ENCODE measurements at regions not wholly inside any gene's neighbourhood (a gene's known extent, or its start where the extent isn't known, plus 50 kb on each side); places are given as distances from the start of the nearest gene placed in this dataset.

DNA sequence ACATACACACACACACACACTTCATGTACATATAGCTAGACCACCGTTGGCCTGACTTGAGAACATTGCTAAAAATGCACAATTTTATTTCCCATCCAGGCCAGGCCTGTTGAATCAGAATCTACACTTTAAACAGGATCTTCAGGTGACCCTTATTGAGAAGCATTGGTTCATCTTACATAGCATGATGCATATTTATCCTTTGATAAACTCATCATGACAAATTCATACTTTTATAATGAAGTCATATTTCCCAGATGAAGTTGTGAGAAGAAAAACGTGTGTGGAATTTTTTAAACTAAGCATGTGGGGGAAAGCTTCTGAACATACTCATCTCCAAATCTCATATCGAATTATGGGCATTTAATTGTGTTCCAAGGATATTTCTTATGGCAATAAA, 877.7 kb downstream of the MRPL39 start:
- ChIA-PET CTCF (interaction anchor here (1.0 kb wide), 1 partner anchor 87 kb away, joined by 3 read pairs; no protein-coding TSS in a partner anchor), POLR2A (ENCODE audit: unreplicated experiment) (no interaction called here)
- dilution Hi-C loops (cut with HindIII; ENCODE audit: low sequenced_read_pairs, unreplicated experiment) (no loop called here), intact Hi-C loops (cut with micrococcal nuclease) (no loop called here), in situ Hi-C loops (cut with MboI; ENCODE audit: low sequenced_read_pairs) (no loop called here)
- Histone ChIP-seq H4K8ac (ENCODE audit: low read depth in 2 of 2, low read length in 2 of 2) (no peak overlapping the region), H2AK5ac (ENCODE audit: low read depth, low read length) (no peak overlapping the region), H2AFZ (replicated peaks; ENCODE audit: low read length, poor library complexity) (no peak overlapping the region), H4K20me1 (ENCODE audit: insufficient read depth, low read length) (no peaks in the 10 kb centered on the region), H3K14ac (replicated peaks; ENCODE audit: low read depth, low read length) (no peak overlapping the region), H3K56ac (ENCODE audit: extremely low read depth, insufficient read depth, low read length) (no peak overlapping the region), H3K9me1 (ENCODE audit: insufficient read depth, low read length) (no peaks in the 10 kb centered on the region), H4K91ac (ENCODE audit: insufficient read depth, low read depth, low read length) (no peak overlapping the region), H2AK9ac (replicated peaks; ENCODE audit: low read depth, low read length, poor library complexity) (no peak overlapping the region), H2BK20ac (ENCODE audit: low read depth, low read length) (no peak overlapping the region), H3K4ac (ENCODE audit: low read depth, low read length) (no peak overlapping the region), H3K27ac (ENCODE audit: insufficient read depth, low read length) (no peak overlapping the region), H3K79me1 (ENCODE audit: low read depth in 1 of 2, low read length in 2 of 2) (no peaks in the 10 kb centered on the region), H3K4me3 (ENCODE audit: insufficient read depth, low read depth, low read length) (no peak overlapping the region), H3K4me2 (ENCODE audit: low read depth, low read length) (no peak overlapping the region), H3K4me1 (ENCODE audit: control insufficient read depth, insufficient read depth, low read length) (no peaks in the 10 kb centered on the region), H4K5ac (ENCODE audit: low read depth, low read length) (no peak overlapping the region), H2BK15ac (ENCODE audit: low read depth, low read length) (no peak overlapping the region), H3K27me3 (ENCODE audit: control insufficient read depth, insufficient read depth, low read length) (no peaks in the 10 kb centered on the region), H3K36me3 (ENCODE audit: control insufficient read depth, insufficient read depth, low read length) (no peaks in the 10 kb centered on the region), H3K18ac (ENCODE audit: low read depth, low read length) (no peak overlapping the region), H2BK120ac (ENCODE audit: low read depth, low read length) (no peak overlapping the region), H2BK5ac (ENCODE audit: low read depth, low read length, poor library complexity, severe bottlenecking) (peak overlapping the region; percentile 67), H3K9ac (ENCODE audit: low read depth, low read length) (no peak overlapping the region), H3K23ac (ENCODE audit: low read depth, low read length) (no peak overlapping the region), H3K9me3 (ENCODE audit: control insufficient read depth, insufficient read depth, low read length) (peaks cover 2% of the 10 kb centered on the region; the same call in 1 of the 2 replicates)
- peak; percentile 37 for ATAC-seq (ENCODE audit: low read depth)
- peak; percentile 69 for DNase-seq
- TF ChIP-seq, protein P1, sequence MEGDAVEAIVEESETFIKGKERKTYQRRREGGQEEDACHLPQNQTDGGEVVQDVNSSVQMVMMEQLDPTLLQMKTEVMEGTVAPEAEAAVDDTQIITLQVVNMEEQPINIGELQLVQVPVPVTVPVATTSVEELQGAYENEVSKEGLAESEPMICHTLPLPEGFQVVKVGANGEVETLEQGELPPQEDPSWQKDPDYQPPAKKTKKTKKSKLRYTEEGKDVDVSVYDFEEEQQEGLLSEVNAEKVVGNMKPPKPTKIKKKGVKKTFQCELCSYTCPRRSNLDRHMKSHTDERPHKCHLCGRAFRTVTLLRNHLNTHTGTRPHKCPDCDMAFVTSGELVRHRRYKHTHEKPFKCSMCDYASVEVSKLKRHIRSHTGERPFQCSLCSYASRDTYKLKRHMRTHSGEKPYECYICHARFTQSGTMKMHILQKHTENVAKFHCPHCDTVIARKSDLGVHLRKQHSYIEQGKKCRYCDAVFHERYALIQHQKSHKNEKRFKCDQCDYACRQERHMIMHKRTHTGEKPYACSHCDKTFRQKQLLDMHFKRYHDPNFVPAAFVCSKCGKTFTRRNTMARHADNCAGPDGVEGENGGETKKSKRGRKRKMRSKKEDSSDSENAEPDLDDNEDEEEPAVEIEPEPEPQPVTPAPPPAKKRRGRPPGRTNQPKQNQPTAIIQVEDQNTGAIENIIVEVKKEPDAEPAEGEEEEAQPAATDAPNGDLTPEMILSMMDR (conservative IDR thresholded peaks at IDR 0.05; ENCODE audit: low read depth, low read length) = no peak
- no peak for TF ChIP-seq POLR2A (IDR thresholded peaks at IDR 0.05; ENCODE audit: low read depth, low read length)
- no peak for TF ChIP-seq FOS (IDR thresholded peaks at IDR 0.05; ENCODE audit: low read depth, low read length)
- no peak for TF ChIP-seq MAFK (IDR thresholded peaks at IDR 0.05; ENCODE audit: low read depth, low read length)
- no peak for TF ChIP-seq BHLHE40 (IDR thresholded peaks at IDR 0.05; ENCODE audit: low read depth, low read length)
- TF ChIP-seq CHD1 (IDR thresholded peaks at IDR 0.05; ENCODE audit: low read depth, low read length) = no peak
- no peak for TF ChIP-seq MAZ (IDR thresholded peaks at IDR 0.05; ENCODE audit: borderline replicate concordance, low read depth, low read length)
- TF ChIP-seq, protein P2, sequence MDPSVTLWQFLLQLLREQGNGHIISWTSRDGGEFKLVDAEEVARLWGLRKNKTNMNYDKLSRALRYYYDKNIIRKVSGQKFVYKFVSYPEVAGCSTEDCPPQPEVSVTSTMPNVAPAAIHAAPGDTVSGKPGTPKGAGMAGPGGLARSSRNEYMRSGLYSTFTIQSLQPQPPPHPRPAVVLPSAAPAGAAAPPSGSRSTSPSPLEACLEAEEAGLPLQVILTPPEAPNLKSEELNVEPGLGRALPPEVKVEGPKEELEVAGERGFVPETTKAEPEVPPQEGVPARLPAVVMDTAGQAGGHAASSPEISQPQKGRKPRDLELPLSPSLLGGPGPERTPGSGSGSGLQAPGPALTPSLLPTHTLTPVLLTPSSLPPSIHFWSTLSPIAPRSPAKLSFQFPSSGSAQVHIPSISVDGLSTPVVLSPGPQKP (IDR thresholded peaks at IDR 0.05; ENCODE audit: borderline replicate concordance, low read depth, low read length) = no peak
- BruUV-seq (replicated peaks) = no TSS peak
- 67% methylated on average over 1 of the region's 3 CpGs; no CpG with 5 or more reads in 1 of the 2 experiments for WGBS, 2 experiments (ENCODE audit: extremely low coverage in 2 of 2, insufficient read length in 1 of 2)

All from IMR-90 (cell line).